SK-N-SH (cell line): ENCODE measurements at regions not wholly inside any gene's neighbourhood (a gene's known extent, or its start where the extent isn't known, plus 50 kb on each side); places are given as distances from the start of the nearest gene placed in this dataset.

Source experiments
- CTCF ChIA-PET: fragments of 300-600, 350-600 bp; formaldehyde crosslinking; extraction: SDS; loops from one replicate; lab custom pipeline; 2021; lab: Yijun Ruan, JAX
- POLR2A ChIA-PET: fragments of 350-600 bp; sonication (Branson Sonifier 250); formaldehyde crosslinking; extraction: SDS; loops from one replicate; lab custom pipeline; 2020; ENCODE audit warnings: antibody characterized with exemption, inconsistent platforms; lab: Yijun Ruan, JAX
- DNase-seq: peaks from one replicate; pipeline ENCODE4 v3.0.0; 2012
- H2AFZ ChIP-seq: fragments of 200-600 bp; sonication (generic); 2 replicates; pipeline ENCODE4 v1.8.1; 2016; ENCODE audit warnings: antibody characterized with exemption, mild to moderate bottlenecking, low read depth
- H3F3A ChIP-seq: fragments of 200-600 bp; sonication (generic); replicated peaks from 2 replicates; pipeline ENCODE3; 2016; ENCODE audit warnings: antibody characterized with exemption, mild to moderate bottlenecking; ENCODE audit not compliant: insufficient read depth
- H3K27ac ChIP-seq, 2 experiments: fragments of 200-500 bp in 1 of 2; fragments of 200-600 bp in 1 of 2; sonication (Bioruptor generic) in 1 of 2; sonication (generic), shearing (Covaris generic) in 1 of 2; 2 replicates each; pipeline versions ENCODE4 v1.5.1 to v1.6.1; 2014 to 2016; ENCODE audit warnings: low read depth in 2 of 2, inconsistent platforms in 1 of 2, low read length in 1 of 2, mild to moderate bottlenecking in 1 of 2, mixed read lengths in 1 of 2
- H3K27me3 ChIP-seq: fragments of 200-600 bp; sonication (generic), shearing (Covaris generic); 2 replicates; pipeline ENCODE4 v1.6.1; 2016; ENCODE audit warnings: mixed run types; ENCODE audit not compliant: insufficient read depth
- H3K36me3 ChIP-seq, 2 experiments: fragments of 200-500 bp in 1 of 2; fragments of 200-600 bp in 1 of 2; sonication (Bioruptor generic) in 1 of 2; sonication (generic) in 1 of 2; replicated peaks in 1 of 2; 2 replicates each; pipeline versions ENCODE3 to v1.5.1; 2014 to 2016; ENCODE audit warnings: low read length in 1 of 2, mild to moderate bottlenecking in 1 of 2; ENCODE audit not compliant: insufficient read depth in 2 of 2, control insufficient read depth in 1 of 2
- H3K4me1 ChIP-seq, 2 experiments: fragments of 200-500 bp in 1 of 2; fragments of 200-600 bp in 1 of 2; sonication (Bioruptor generic) in 1 of 2; sonication (generic), shearing (Covaris generic) in 1 of 2; 2 replicates each; pipeline versions ENCODE4 v1.5.1 to v1.6.1; 2014 to 2016; ENCODE audit warnings: low read depth in 1 of 2, low read length in 1 of 2, mixed run types in 1 of 2; ENCODE audit not compliant: insufficient read depth in 2 of 2, control insufficient read depth in 1 of 2
- H3K4me2 ChIP-seq: fragments of 200-600 bp; sonication (generic), shearing (Covaris generic); 2 replicates; pipeline ENCODE4 v1.6.1; 2017; ENCODE audit warnings: mixed run types
- H3K4me3 ChIP-seq, 2 experiments: fragments of 200-500 bp in 1 of 2; fragments of 200-600 bp in 1 of 2; sonication (Bioruptor generic) in 1 of 2; sonication (generic), shearing (Covaris generic) in 1 of 2; 2 replicates each; pipeline versions ENCODE4 v1.5.1 to v1.8.1; 2014 to 2016; ENCODE audit warnings: low read depth in 2 of 2, inconsistent platforms in 1 of 2, low read length in 1 of 2, mild to moderate bottlenecking in 1 of 2, mixed read lengths in 1 of 2, moderate library complexity in 1 of 2
- H3K79me2 ChIP-seq: fragments of 200-600 bp; sonication (generic); 2 replicates; pipeline ENCODE4 v1.8.1; 2017; ENCODE audit warnings: mild to moderate bottlenecking; ENCODE audit not compliant: insufficient read depth
- H3K9ac ChIP-seq: fragments of 200-600 bp; sonication (generic); 2 replicates; pipeline ENCODE4 v1.6.1; 2017; ENCODE audit warnings: mixed run types
- H3K9me2 ChIP-seq: fragments of 200-600 bp; sonication (generic); 2 replicates; pipeline ENCODE4 v1.6.1; 2017; ENCODE audit warnings: mixed run types
- H3K9me3 ChIP-seq: fragments of 200-600 bp; sonication (generic); 2 replicates; pipeline ENCODE4 v1.6.1; 2017; ENCODE audit warnings: mixed run types, mild to moderate bottlenecking, moderate library complexity
- H4K20me1 ChIP-seq: fragments of 200-600 bp; sonication (generic); 2 replicates; pipeline ENCODE4 v1.6.1; 2017; ENCODE audit warnings: mild to moderate bottlenecking, mixed run types; ENCODE audit not compliant: insufficient read depth
- CHD2 ChIP-seq: fragments of 150-350 bp; IDR thresholded peaks from 2 replicates; pipeline ENCODE4 v1.6.1; 2018; ENCODE audit warnings: low read length; ENCODE audit not compliant: partially characterized antibody
- ELF1 ChIP-seq: IDR thresholded peaks from 2 replicates; pipeline ENCODE4 v1.4.0; 2012
- EZH2phosphoT487 ChIP-seq: fragments of 200-600 bp; sonication (generic); IDR thresholded peaks from 2 replicates; pipeline ENCODE4 v1.6.1; 2017; ENCODE audit warnings: low read depth, mixed run types, mild to moderate bottlenecking, antibody characterized with exemption, moderate library complexity, borderline replicate concordance
- FOXJ3 ChIP-seq: sonication (generic); formaldehyde crosslinking; IDR thresholded peaks from 2 replicates; pipeline ENCODE4 v1.5.1; 2020; ENCODE audit warnings: mild to moderate bottlenecking, missing genetic modification reagents
- GABPA ChIP-seq: IDR thresholded peaks from 2 replicates; pipeline ENCODE4 v1.4.0; 2012; ENCODE audit warnings: low read depth, mild to moderate bottlenecking
- GATA2 ChIP-seq: sonication (generic); formaldehyde crosslinking; IDR thresholded peaks from 2 replicates; pipeline ENCODE4 v1.5.0; 2020; ENCODE audit warnings: mild to moderate bottlenecking, missing genetic modification reagents
- IRF3 ChIP-seq: fragments of 150-350 bp; IDR thresholded peaks from 2 replicates; pipeline ENCODE4 v1.6.1; 2016; ENCODE audit warnings: mild to moderate bottlenecking, low read depth, low read length
- JUND ChIP-seq: IDR thresholded peaks from 2 replicates; pipeline ENCODE4 v1.4.0; 2012
- MAX ChIP-seq: IDR thresholded peaks from 2 replicates; pipeline ENCODE4 v1.4.0; 2012; ENCODE audit warnings: low read depth
- MEF2A ChIP-seq: IDR thresholded peaks from 2 replicates; pipeline ENCODE4 v1.4.0; 2012; ENCODE audit warnings: low read depth, borderline replicate concordance
- MXI1 ChIP-seq: IDR thresholded peaks from 2 replicates; pipeline ENCODE4 v1.6.1; 2012; ENCODE audit warnings: mild to moderate bottlenecking, low read depth, low read length, improper control_type of control experiment
- NFIC ChIP-seq: IDR thresholded peaks from 2 replicates; pipeline ENCODE4 v1.4.0; 2012; ENCODE audit warnings: borderline replicate concordance
- POLR2AphosphoS5 ChIP-seq: IDR thresholded peaks from 2 replicates; pipeline ENCODE4 v1.6.1; 2012; ENCODE audit warnings: low read depth, low read length
- RAD21 ChIP-seq: IDR thresholded peaks from 2 replicates; pipeline ENCODE4 v1.6.1; 2012; ENCODE audit warnings: mild to moderate bottlenecking, low read length
- RFX5 ChIP-seq: IDR thresholded peaks from 2 replicates; pipeline ENCODE4 v1.6.1; 2012; ENCODE audit warnings: mild to moderate bottlenecking, improper control_type of control experiment, low read length
- SIN3A ChIP-seq: IDR thresholded peaks from 2 replicates; pipeline ENCODE4 v1.6.1; 2012; ENCODE audit warnings: low read depth, mild to moderate bottlenecking, low read length, moderate library complexity, borderline replicate concordance
- SMC3 ChIP-seq: IDR thresholded peaks from 2 replicates; pipeline ENCODE4 v1.6.1; 2012; ENCODE audit warnings: low read depth, low read length, improper control_type of control experiment
- TEAD4 ChIP-seq: IDR thresholded peaks from 2 replicates; pipeline ENCODE4 v1.4.0; 2012; ENCODE audit warnings: mild to moderate bottlenecking, borderline replicate concordance; ENCODE audit not compliant: insufficient read depth
- USF2 ChIP-seq: fragments of 150-350 bp; IDR thresholded peaks from 2 replicates; pipeline ENCODE4 v1.6.1; 2017; ENCODE audit warnings: antibody characterized with exemption, low read length, low read depth, borderline replicate concordance
- YY1 ChIP-seq: IDR thresholded peaks from 2 replicates; pipeline ENCODE4 v1.4.0; 2012; ENCODE audit warnings: low read depth, mild to moderate bottlenecking
- ZBTB33 ChIP-seq: IDR thresholded peaks from 2 replicates; pipeline ENCODE4 v1.4.0; 2012; ENCODE audit warnings: low read depth, borderline replicate concordance
- WGBS: methylation state at CpG from one replicate; pipeline ENCODE4 v1.1.6; 2017; ENCODE audit warnings: low lambda C conversion rate; 5-methylcytosine and 5-hydroxymethylcytosine counted together
- TF ChIP-seq, protein P1 (sequence below): fragments of 200-600 bp; sonication (generic); IDR thresholded peaks from 2 replicates; pipeline ENCODE4 v1.6.1; 2017; ENCODE audit warnings: antibody characterized with exemption, mild to moderate bottlenecking, moderate library complexity
- TF ChIP-seq, protein P2 (sequence below): IDR thresholded peaks from 2 replicates; pipeline ENCODE4 v1.4.0; 2012; ENCODE audit warnings: low read depth, borderline replicate concordance

DNA sequence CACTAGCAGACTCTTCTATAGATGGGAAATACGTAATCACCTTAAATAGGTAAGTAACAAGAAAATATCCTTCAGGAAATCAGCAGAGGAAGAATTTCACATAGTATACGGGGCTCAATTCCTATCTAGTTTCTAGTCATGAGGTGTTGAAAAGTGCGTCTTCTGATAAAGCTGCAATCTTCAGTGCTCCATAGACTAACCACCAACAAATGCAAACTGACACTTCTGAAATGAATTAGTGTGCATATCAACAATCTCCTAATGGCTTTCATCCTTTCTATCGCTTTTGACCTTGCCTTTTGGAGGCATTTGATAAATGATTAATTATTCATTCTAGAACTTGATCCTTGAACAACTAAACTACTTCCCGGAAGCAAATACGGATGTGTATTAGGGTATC lies 2306.6 kb upstream of the AGA start:
- Histone ChIP-seq H2AFZ (no peak overlapping the region), H3K9ac (no peak overlapping the region), H3K27ac (no peak overlapping the region), H3K27me3 (no peaks in the 10 kb centered on the region), H3K4me1 (no peaks in the 10 kb centered on the region), H3K9me2 (no peaks in the 10 kb centered on the region), H3K79me2 (no peaks in the 10 kb centered on the region), H4K20me1 (no peaks in the 10 kb centered on the region), H3K9me3 (no peaks in the 10 kb centered on the region), H3K4me3 (no peak overlapping the region), H3F3A (no peaks in the 10 kb centered on the region), H3K4me2 (no peak overlapping the region), H3K36me3 (no peaks in the 10 kb centered on the region)
- TF ChIP-seq RFX5 (no peak), GATA2 (CRISPR knock-in tag) (no peak), FOXJ3 (no peak), ELF1 (no peak), POLR2AphosphoS5 (no peak), EZH2phosphoT487 (no peak), SIN3A (no peak), SMC3 (no peak), MAX (no peak), CHD2 (no peak), YY1 (no peak), NFIC (no peak), USF2 (no peak), GABPA (no peak), JUND (no peak)
- TF ChIP-seq, protein P1, sequence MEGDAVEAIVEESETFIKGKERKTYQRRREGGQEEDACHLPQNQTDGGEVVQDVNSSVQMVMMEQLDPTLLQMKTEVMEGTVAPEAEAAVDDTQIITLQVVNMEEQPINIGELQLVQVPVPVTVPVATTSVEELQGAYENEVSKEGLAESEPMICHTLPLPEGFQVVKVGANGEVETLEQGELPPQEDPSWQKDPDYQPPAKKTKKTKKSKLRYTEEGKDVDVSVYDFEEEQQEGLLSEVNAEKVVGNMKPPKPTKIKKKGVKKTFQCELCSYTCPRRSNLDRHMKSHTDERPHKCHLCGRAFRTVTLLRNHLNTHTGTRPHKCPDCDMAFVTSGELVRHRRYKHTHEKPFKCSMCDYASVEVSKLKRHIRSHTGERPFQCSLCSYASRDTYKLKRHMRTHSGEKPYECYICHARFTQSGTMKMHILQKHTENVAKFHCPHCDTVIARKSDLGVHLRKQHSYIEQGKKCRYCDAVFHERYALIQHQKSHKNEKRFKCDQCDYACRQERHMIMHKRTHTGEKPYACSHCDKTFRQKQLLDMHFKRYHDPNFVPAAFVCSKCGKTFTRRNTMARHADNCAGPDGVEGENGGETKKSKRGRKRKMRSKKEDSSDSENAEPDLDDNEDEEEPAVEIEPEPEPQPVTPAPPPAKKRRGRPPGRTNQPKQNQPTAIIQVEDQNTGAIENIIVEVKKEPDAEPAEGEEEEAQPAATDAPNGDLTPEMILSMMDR: no peak
- TF ChIP-seq, protein P2, sequence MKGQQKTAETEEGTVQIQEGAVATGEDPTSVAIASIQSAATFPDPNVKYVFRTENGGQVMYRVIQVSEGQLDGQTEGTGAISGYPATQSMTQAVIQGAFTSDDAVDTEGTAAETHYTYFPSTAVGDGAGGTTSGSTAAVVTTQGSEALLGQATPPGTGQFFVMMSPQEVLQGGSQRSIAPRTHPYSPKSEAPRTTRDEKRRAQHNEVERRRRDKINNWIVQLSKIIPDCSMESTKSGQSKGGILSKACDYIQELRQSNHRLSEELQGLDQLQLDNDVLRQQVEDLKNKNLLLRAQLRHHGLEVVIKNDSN: no peak
- WGBS: 37% methylated on average over 6 of the region's 6 CpGs
- DNase-seq: no peak
- ChIA-PET CTCF (no interaction called here), POLR2A (no interaction called here)

DNA sequence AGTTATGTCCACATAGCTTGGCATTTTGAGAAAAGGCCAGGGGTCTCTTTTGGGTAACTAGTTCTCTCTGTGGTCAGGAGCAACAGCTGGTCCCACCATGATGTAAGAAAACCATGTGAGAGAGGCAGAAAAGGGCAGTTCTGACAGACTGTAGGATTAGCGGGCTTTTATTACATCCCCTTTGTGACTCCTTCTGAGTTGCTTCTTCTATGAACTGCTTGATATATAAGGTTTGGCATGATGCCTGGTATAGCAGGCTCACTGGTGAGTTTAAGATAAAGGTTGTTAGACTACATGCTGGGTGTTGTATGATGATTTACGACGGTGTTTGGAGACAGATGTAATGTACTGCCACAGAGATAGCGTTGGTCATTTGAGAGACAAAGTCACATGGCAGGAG lies 2308.1 kb upstream of the AGA start:
- POLR2A ChIA-PET: no interaction called here
- H3F3A ChIP-seq: no peaks in the 10 kb centered on the region
- H4K20me1 ChIP-seq: no peaks in the 10 kb centered on the region
- no peak overlapping the region for H3K4me2 ChIP-seq
- no peaks in the 10 kb centered on the region; a peak in 1 of 4 replicates for H3K4me1 ChIP-seq
- no peak overlapping the region for H2AFZ ChIP-seq
- H3K27ac ChIP-seq: no peak overlapping the region
- TF ChIP-seq, protein P2: no peak
- TF ChIP-seq RAD21: no peak
- TF ChIP-seq IRF3: no peak
- no peak for TF ChIP-seq TEAD4
- TF ChIP-seq MXI1: no peak
- TF ChIP-seq ZBTB33: no peak
- no peak for TF ChIP-seq CHD2
- TF ChIP-seq SIN3A: no peak
- TF ChIP-seq MEF2A: no peak
- H3K79me2 ChIP-seq: no peaks in the 10 kb centered on the region
- DNase-seq: no peak
- no peak overlapping the region for H3K9ac ChIP-seq
- no peaks in the 10 kb centered on the region for H3K9me2 ChIP-seq
- H3K9me3 ChIP-seq: no peaks in the 10 kb centered on the region
- CTCF ChIA-PET: no interaction called here
- WGBS: 19% methylated on average over 4 of the region's 4 CpGs
- H3K4me3 ChIP-seq: no peak overlapping the region
- no peaks in the 10 kb centered on the region for H3K36me3 ChIP-seq
- H3K27me3 ChIP-seq: no peaks in the 10 kb centered on the region
